SK-N-MC (cell line): ENCODE measurements at regions not wholly inside any gene's neighbourhood (a gene's known extent, or its start where the extent isn't known, plus 50 kb on each side); places are given as distances from the start of the nearest gene placed in this dataset.

Experiments
- EZH2 ChIP-seq: fragments of 200-600 bp; sonication (generic); IDR thresholded peaks from one replicate; pipeline ENCODE4 v1.6.1; 2017; ENCODE audit warnings: antibody characterized with exemption
- FOXP2 ChIP-seq: optimal IDR thresholded peaks from 2 replicates; pipeline ENCODE3; 2011; ENCODE audit warnings: mild to moderate bottlenecking, moderate library complexity; ENCODE audit not compliant: insufficient read depth; ENCODE audit errors: extremely low read length, control extremely low read depth
- POLR2AphosphoS5 ChIP-seq: IDR thresholded peaks from 2 replicates; pipeline ENCODE4 v1.6.1; 2012; ENCODE audit warnings: mild to moderate bottlenecking, low read depth, low read length, borderline replicate concordance

GRCh38 chr10:8499312-8499711 is 444.8 kb downstream of the GATA3 start:
- TF ChIP-seq EZH2 (no peak), POLR2AphosphoS5 (no peak), FOXP2 (no peak)
